Prostate gland (tissue), 2 donors: ENCODE measurements at regions not wholly inside any gene's neighbourhood (a gene's known extent, or its start where the extent isn't known, plus 50 kb on each side); places are given as distances from the start of the nearest gene placed in this dataset.

Source experiments
- CTCF ChIP-seq, 4 experiments: fragments of 200-600 bp in 2 of 4; fragments of 450-650 bp in 2 of 4; sonication (generic) in 2 of 4; IDR thresholded peaks; 1 replicate in 3 of 4; 2 replicates in 1 of 4; pipeline ENCODE4 v1.5.1; 2016 to 2019; ENCODE audit warnings: antibody characterized with exemption in 4 of 4, mild to moderate bottlenecking in 2 of 4, moderate library complexity in 2 of 4
- POLR2A ChIP-seq: fragments of 450-650 bp; IDR thresholded peaks from one replicate; pipeline ENCODE4 v1.6.1; 2016; ENCODE audit warnings: antibody characterized with exemption, mild to moderate bottlenecking
- POLR2AphosphoS5 ChIP-seq: sonication (generic); formaldehyde crosslinking; IDR thresholded peaks from one replicate; pipeline ENCODE4 v1.6.1; 2017; ENCODE audit warnings: antibody characterized with exemption

GRCh38 chr4:19260346-19260745 lies 991.4 kb upstream of the SLIT2 start:
- TF ChIP-seq CTCF (IDR thresholded peaks at IDR 0.05): no peak
- no peak for TF ChIP-seq POLR2A
- no peak for TF ChIP-seq POLR2AphosphoS5
